ENCODE measurements at regions not wholly inside any gene's neighbourhood (a gene's known extent, or its start where the extent isn't known, plus 50 kb on each side); places are given as distances from the start of the nearest gene placed in this dataset.
"Not testable (repeated sequence)": the region's sequence is repeated elsewhere in the genome, so short reads cannot be mapped to it uniquely, and the experiment has no call there.

DNA sequence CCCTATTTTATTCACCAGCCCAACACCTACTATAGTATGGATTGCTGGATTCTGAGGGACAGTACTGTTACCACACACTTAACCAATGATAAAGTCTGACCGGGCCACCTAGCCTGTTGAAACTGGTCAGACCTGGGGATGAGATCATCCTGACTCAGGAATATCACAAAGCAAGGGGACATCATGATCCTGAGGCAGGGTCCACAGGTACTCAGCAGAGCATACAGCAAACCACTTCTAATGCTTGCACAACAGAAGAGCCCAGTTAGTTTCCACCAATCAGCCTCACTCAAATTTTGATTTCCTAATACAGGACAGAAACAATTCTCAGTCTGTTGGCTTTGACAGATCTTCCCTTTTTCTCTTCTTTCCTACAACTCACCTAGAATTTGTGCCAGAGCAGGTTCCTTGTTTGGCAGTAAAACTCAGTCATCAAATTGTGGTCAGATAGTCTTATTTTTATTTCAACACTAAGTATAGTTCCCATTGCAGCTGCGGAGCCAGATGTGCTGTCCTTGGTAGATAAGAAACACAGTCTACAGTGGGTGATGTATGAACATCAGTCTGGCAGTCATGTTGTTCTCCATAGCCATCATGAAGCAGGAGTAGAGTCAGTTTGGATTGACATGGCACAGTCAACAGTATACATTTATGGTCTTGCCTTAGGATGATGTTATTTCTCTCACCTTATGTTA is 90.1 kb upstream of the PRR23C start:
- H3K36me3 Mint-ChIP-seq (ENCODE audit: low read depth), result no peaks in the 10 kb centered on the region
- DNase-seq, result no peak
- no peaks in the 10 kb centered on the region for H3K4me1 Mint-ChIP-seq
- no peaks in the 10 kb centered on the region for H3K9me3 ChIP-seq (ENCODE audit: control insufficient read depth, low read length, poor library complexity, severe bottlenecking)
- peaks cover 20% of the 10 kb centered on the region for H3K27me3 Mint-ChIP-seq
- ATAC-seq, result no peak
- H3K27ac Mint-ChIP-seq, result no peak overlapping the region
- no peak overlapping the region for H3K4me3 Mint-ChIP-seq

DNA sequence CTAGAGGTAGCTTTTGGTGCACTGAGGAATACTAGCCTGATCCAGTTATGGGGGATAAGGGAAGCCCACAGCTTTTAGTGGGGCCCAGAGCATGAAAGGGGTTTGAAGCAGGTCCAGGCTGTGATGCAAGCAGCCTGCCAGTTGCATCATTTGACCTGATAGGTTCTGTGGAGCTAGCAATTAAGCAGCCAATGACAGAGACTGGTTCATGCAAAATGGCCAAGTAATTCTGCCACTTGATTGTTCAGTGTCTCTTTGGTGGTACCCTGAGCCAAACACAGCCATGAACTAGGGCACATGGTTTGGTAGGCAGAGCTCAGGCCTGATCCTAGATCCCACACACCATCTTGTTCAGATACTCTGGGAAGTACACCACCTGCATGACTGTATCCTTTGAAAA is 91.0 kb upstream of the PRR23C start:
- no peaks in the 10 kb centered on the region for H3K9me3 ChIP-seq (ENCODE audit: control insufficient read depth, low read length, poor library complexity, severe bottlenecking)
- H3K4me1 Mint-ChIP-seq, result no peaks in the 10 kb centered on the region
- no peak for DNase-seq
- peaks cover 26% of the 10 kb centered on the region for H3K27me3 Mint-ChIP-seq
- H3K27ac Mint-ChIP-seq, result no peak overlapping the region
- no peak for ATAC-seq
- H3K36me3 Mint-ChIP-seq (ENCODE audit: low read depth), result no peaks in the 10 kb centered on the region
- H3K4me3 Mint-ChIP-seq, result no peak overlapping the region

DNA sequence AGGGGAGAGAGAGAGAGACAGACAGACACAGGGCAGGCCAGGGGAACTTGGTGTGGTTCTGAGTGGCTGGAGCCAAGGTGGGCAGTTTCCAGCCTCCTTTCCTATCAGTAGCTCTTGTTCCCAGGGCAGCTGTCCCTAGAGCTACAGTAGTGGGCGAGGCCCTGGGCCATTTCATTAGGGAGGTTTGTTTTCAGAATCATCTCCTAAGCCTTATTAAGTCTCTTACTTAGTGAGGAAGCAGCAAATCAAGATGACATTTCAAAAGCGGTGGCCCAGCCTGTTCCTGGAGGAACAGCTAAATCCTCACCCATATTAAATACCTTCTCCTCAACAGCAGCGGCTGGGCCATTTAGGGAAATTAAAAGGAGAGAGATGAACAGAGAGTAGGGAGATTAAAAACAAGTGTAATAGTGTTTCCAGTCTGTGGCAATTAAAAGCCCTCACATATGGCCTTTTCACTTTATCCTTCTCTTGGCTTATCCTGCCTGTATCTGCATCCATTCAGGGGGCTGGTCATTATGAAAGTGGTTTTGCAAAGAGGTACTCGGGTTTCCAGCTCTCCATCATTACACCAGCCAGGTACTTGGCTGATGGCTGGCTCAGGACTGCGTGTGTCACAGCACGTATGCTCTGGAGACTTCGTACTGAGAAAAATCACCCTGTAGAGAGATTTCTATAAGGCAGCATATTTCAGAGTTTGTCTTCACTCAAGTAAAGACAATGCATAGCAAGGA is 91.9 kb upstream of the PRR23C start:
- Mint-ChIP-seq H3K4me3 (no peak overlapping the region), H3K4me1 (no peaks in the 10 kb centered on the region), H3K36me3 (ENCODE audit: low read depth) (no peaks in the 10 kb centered on the region), H3K27ac (no peak overlapping the region), H3K27me3 (peaks cover 22% of the 10 kb centered on the region)
- no peak for DNase-seq
- ATAC-seq, result no peak
- no peaks in the 10 kb centered on the region for H3K9me3 ChIP-seq (ENCODE audit: control insufficient read depth, low read length, poor library complexity, severe bottlenecking)

DNA sequence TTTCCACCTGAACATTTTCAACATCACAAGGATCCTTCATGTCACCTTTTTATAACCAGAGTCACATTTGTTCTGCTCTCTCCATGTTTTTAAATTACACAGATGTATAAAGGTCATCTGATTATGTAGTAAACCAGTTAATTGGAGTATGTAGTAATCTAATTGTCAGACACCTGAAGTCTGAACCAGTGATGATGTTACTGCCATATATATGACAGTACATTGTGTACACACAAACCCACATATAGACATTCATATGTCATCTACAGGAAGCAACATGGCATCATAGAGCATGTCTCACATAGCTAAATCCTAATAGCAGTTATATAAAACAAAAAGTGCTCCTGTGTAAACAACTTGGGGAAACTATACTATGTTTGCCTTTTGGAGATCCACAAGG is 95.9 kb upstream of the PRR23C start:
- H3K4me3 Mint-ChIP-seq, result no peak overlapping the region
- H3K27ac Mint-ChIP-seq, result no peak overlapping the region
- H3K27me3 Mint-ChIP-seq, result peaks cover 22% of the 10 kb centered on the region

DNA sequence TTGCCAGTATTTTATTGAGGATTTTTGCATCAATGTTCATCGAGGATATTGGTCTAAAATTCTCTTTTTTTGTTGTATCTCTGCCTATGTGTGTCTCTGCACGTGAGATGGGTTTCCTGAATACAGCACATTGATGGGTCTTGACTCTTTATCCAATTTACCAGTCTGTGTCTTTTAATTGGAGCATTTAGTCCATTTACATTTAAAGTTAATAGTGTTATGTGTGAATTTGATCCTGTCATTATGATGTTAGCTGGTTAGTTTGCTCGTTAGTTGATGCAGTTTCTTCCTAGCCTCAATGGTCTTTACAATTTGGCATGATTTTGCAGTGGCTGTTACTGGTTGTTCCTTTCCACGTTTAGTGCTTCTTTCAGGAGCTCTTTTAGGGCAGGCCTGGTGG is 101.3 kb upstream of the PRR23C start:
- not testable (repeated sequence) for H3K4me3 Mint-ChIP-seq; DNase-seq; H3K36me3 Mint-ChIP-seq (ENCODE audit: low read depth); H3K27ac Mint-ChIP-seq; ATAC-seq; H3K9me3 ChIP-seq (ENCODE audit: control insufficient read depth, low read length, poor library complexity, severe bottlenecking); H3K27me3 Mint-ChIP-seq; H3K4me1 Mint-ChIP-seq

More for the DNA sequence above, 95.9 kb upstream of the PRR23C start:
- ATAC-seq (no peak), DNase-seq (no peak)
- no peaks in the 10 kb centered on the region for H3K4me1 Mint-ChIP-seq
- no peaks in the 10 kb centered on the region for H3K9me3 ChIP-seq (ENCODE audit: control insufficient read depth, low read length, poor library complexity, severe bottlenecking)
- no peaks in the 10 kb centered on the region for H3K36me3 Mint-ChIP-seq (ENCODE audit: low read depth)

DNA sequence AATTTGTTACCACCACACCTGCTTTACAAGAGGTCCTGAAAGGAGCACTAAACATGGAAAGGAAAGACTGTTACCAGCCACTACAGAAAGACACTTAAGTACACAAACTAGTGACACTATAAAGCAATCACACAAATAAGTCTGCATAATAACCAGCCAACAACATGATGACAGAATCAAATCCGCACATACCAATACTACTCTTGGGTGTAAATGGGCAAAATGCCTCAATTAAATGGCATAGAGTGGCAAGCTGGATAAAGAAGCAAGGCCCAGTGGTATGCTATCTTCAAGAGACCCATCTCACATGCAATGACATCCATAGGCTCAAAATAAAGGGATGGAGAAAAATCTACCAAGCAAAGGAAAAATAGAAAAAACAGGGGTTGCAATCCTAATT is 106.8 kb upstream of the PRR23C start:
- H3K9me3 ChIP-seq (ENCODE audit: control insufficient read depth, low read length, poor library complexity, severe bottlenecking), result no peaks in the 10 kb centered on the region
- Mint-ChIP-seq H3K4me3 (no peak overlapping the region), H3K27ac (no peak overlapping the region), H3K27me3 (no peaks in the 10 kb centered on the region), H3K4me1 (no peaks in the 10 kb centered on the region), H3K36me3 (ENCODE audit: low read depth) (no peaks in the 10 kb centered on the region)
- ATAC-seq (no peak), DNase-seq (no peak)

DNA sequence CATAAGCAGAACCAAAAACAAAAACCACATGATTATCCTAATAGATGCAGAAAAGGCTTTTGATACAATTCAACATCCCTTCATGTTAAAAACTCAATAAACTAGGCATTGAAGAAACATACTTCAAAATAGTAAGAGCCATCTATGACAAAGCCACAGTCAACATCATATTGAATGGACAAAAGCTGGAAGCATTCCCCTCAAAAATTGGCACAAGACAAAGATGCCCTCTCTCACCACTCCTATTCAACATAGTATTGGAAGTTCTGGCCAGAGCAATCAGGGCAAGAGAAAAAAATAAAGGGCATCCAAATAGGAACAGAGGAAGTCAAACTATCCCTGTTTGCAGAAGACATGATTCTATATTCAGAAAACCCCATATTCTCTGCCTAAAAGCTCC is 108.7 kb upstream of the PRR23C start:
- H3K36me3 Mint-ChIP-seq (ENCODE audit: low read depth); H3K9me3 ChIP-seq (ENCODE audit: control insufficient read depth, low read length, poor library complexity, severe bottlenecking); DNase-seq; H3K4me1 Mint-ChIP-seq; H3K4me3 Mint-ChIP-seq; H3K27me3 Mint-ChIP-seq; ATAC-seq; H3K27ac Mint-ChIP-seq: not testable (repeated sequence)

DNA sequence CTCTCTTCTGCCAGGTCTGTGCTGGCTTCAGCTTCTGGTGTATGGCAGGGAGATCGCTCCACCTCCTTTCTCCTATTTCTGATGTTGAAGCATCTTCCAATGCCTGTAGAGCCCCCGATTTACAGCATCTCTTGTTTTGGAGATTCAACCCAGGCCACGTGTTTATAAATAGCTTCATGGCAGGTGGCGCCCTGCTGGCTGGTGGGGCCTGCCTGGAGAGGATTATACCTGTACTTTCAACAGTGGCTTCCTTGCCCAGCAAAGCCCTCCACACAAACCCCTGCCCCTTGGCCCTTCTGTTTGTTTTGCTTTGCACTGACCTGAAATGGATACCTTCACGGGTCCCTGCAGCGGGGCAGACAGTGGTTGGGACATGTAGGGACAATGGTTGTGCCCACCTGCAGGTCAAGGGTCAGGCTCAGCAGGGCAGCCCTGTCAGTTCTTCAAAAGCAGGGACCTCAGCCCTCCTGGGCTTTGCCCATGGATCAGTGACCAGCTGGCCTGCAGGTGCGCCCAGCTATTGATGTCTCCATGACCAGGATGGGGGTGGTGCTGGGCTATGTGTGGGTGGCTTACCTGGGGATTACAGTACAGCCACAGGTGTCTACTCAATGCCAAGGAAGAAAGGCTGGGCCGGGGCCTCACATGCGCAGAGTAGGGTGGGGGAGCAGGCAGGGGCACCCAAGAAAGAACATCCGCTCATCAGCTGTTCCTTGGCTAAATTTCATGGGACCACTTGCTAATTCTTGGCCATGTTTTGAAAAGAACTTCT is 112.7 kb upstream of the PRR23C start:
- DNase-seq (no peak), ATAC-seq (no peak)
- no peak overlapping the region for H3K27ac Mint-ChIP-seq
- H3K27me3 Mint-ChIP-seq, result no peaks in the 10 kb centered on the region
- no peak overlapping the region for H3K4me3 Mint-ChIP-seq
- H3K36me3 Mint-ChIP-seq (ENCODE audit: low read depth), result no peaks in the 10 kb centered on the region
- H3K9me3 ChIP-seq (ENCODE audit: control insufficient read depth, low read length, poor library complexity, severe bottlenecking), result no peaks in the 10 kb centered on the region
- H3K4me1 Mint-ChIP-seq, result no peaks in the 10 kb centered on the region

DNA sequence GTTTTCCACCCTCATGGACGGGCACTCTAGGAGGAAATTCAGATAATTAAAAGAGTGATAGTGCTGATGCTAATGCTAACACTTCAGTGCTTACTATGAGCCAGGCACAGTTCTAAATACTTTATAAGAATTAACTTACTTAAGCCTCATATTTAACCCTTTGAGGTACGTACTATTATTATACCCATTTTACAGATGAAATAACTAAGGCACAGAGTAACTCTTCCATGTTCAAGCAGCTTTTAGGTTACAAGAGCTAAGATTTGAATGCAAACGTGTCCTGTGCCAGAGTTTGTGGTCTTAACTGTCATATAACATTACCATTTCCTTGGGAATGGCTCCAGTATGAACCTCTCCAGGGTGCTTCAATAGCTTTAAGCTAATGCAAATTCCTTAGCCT is 114.7 kb upstream of the PRR23C start:
- DNase-seq (no peak), ATAC-seq (no peak)
- Mint-ChIP-seq H3K27ac (no peak overlapping the region), H3K27me3 (peaks cover 6% of the 10 kb centered on the region), H3K4me3 (no peak overlapping the region), H3K4me1 (no peaks in the 10 kb centered on the region), H3K36me3 (ENCODE audit: low read depth) (no peaks in the 10 kb centered on the region)
- no peaks in the 10 kb centered on the region for H3K9me3 ChIP-seq (ENCODE audit: control insufficient read depth, low read length, poor library complexity, severe bottlenecking)

DNA sequence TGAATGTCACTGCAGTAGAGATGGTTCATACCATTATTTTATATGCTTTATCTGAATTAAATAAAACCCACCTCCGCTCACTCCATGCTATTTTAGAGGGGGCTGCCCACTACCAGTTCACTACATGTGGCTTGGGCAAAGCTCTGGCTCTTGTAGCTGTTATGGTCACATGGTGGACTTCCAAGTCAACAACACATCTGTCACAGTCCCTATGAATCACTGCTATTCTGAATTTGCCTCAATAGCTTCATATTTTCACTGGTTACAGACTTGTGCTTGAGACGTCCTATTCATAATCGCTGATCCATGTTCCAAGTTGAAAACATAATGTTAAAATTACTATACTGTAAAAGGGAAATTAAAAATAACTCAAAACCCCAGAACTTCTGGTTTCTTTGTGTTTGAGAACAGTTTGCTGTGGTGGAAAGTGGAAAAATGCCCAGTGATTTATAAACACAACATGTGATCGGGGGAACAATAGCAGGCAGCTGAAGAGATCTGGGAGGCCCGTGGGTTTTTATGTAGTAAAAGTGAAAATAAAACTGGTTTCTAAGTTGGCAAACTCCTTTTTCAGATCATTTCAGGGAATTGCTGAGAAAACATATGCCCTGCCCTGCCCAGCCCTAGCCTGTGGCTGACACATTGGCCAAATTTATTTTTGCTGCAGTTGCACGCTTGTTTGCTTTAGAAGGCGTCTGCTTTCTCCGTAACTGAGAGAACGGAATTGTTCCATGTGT is 128.8 kb upstream of the PRR23C start:
- Mint-ChIP-seq H3K4me3 (no peak overlapping the region), H3K36me3 (ENCODE audit: low read depth) (no peaks in the 10 kb centered on the region), H3K27ac (no peak overlapping the region), H3K4me1 (no peaks in the 10 kb centered on the region), H3K27me3 (peaks cover 4% of the 10 kb centered on the region)
- ATAC-seq (no peak), DNase-seq (no peak)
- no peaks in the 10 kb centered on the region for H3K9me3 ChIP-seq (ENCODE audit: control insufficient read depth, low read length, poor library complexity, severe bottlenecking)

DNA sequence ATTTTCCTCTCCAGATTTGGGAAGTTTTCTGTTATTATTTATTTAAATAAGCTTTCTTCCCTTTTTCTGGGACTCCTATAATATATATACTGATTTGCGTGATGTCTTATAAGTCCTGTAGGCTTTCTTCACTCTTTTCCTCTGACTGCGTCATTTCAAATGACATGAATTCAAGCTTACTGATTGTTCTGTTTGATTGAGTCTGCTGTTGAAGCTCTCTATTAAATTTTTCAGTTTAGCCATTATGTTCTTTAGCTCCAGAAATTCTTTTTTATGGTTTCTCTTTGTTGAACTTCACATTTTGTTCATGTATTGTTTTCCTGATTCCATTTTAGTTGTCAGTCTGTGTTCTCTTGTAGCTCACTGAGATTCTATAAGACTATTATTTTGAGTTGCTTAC is 135.8 kb upstream of the PRR23C start:
- ATAC-seq, result no peak
- no peaks in the 10 kb centered on the region for H3K36me3 Mint-ChIP-seq (ENCODE audit: low read depth)
- no peak overlapping the region for H3K4me3 Mint-ChIP-seq
- no peak overlapping the region for H3K27ac Mint-ChIP-seq
- no peaks in the 10 kb centered on the region for H3K27me3 Mint-ChIP-seq
- no peak for DNase-seq
- H3K4me1 Mint-ChIP-seq, result no peaks in the 10 kb centered on the region
- H3K9me3 ChIP-seq (ENCODE audit: control insufficient read depth, low read length, poor library complexity, severe bottlenecking), result no peaks in the 10 kb centered on the region

DNA sequence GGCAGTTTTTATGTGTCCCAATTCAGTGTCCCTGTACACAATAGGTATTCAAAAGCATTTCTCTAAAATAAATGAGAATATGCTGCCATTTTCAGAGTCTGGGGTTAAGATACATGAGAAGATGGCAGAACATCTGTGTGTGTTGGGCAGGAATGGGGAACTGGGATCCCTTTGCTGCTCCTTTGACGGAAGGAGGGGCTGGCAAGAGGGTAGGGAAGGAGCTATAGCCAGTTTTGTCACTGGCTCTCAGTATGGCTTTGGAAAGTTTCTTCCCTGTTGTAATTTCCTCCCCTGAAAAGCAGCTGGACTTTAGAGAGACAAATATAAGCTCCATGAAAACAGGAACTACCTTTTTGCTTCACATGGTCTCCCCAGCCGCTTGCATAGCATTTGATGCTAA is 137.5 kb upstream of the PRR23C start:
- H3K36me3 Mint-ChIP-seq (ENCODE audit: low read depth), result no peaks in the 10 kb centered on the region
- no peaks in the 10 kb centered on the region for H3K27me3 Mint-ChIP-seq
- no peak overlapping the region for H3K27ac Mint-ChIP-seq
- no peaks in the 10 kb centered on the region for H3K4me1 Mint-ChIP-seq
- no peak for ATAC-seq
- H3K9me3 ChIP-seq (ENCODE audit: control insufficient read depth, low read length, poor library complexity, severe bottlenecking), result no peaks in the 10 kb centered on the region
- no peak for DNase-seq
- H3K4me3 Mint-ChIP-seq, result no peak overlapping the region

DNA sequence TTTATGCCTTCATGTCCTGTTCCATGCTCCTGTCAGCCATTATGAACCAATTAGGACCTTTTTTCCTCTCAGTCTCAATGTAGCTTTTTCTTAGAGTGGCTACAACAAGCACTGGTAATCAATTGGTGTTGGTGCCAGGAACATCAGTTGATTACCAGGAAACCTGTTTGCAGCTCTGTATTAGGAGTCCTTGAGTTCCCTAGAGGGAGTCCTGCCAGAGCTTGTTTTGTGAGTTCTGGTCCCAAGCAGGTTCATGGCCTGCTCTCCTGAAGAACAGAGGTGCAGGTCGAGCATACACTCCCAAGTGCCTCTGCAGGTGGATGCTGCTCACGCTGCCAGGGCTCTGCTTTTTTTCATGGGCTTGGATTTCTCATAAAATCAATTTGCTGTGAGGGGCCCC is 137.9 kb upstream of the PRR23C start:
- H3K36me3 Mint-ChIP-seq (ENCODE audit: low read depth), result no peaks in the 10 kb centered on the region
- no peaks in the 10 kb centered on the region for H3K4me1 Mint-ChIP-seq
- no peak overlapping the region for H3K4me3 Mint-ChIP-seq
- no peaks in the 10 kb centered on the region for H3K27me3 Mint-ChIP-seq
- no peak overlapping the region for H3K27ac Mint-ChIP-seq
- DNase-seq (no peak), ATAC-seq (no peak)
- H3K9me3 ChIP-seq (ENCODE audit: control insufficient read depth, low read length, poor library complexity, severe bottlenecking), result no peaks in the 10 kb centered on the region
